ENCODE measurements at regions not wholly inside any gene's neighbourhood (a gene's known extent, or its start where the extent isn't known, plus 50 kb on each side); places are given as distances from the start of the nearest gene placed in this dataset.

GRCh38 chr2:240366901-240367300, 68.6 kb upstream of the GPC1 start:
- TF ChIP-seq CTCF (IDR thresholded peaks at IDR 0.05) (no peak), POLR2A (IDR thresholded peaks at IDR 0.05) (no peak)
